Cardiac fibroblast (primary cell): ENCODE measurements at regions not wholly inside any gene's neighbourhood (a gene's known extent, or its start where the extent isn't known, plus 50 kb on each side); places are given as distances from the start of the nearest gene placed in this dataset.
"Not testable (repeated sequence)": the region's sequence is repeated elsewhere in the genome, so short reads cannot be mapped to it uniquely, and the experiment has no call there.

ENCODE experiments used
- DNase-seq, 2 donors: peaks; one replicate each; pipeline versions ENCODE4 v3.0.0 to v3.0.0-alpha.2; 2010; ENCODE audit warnings: low read depth in 2 of 2
- H3K4me3 ChIP-seq, 2 donors: replicated peaks in 1 of 2; 1 replicate in 1 of 2; 2 replicates in 1 of 2; pipeline ENCODE4 v1.5.1; 2011; ENCODE audit warnings: low read depth in 2 of 2, low read length in 2 of 2, mild to moderate bottlenecking in 2 of 2, moderate library complexity in 1 of 2
- CTCF ChIP-seq: IDR thresholded peaks from one replicate; pipeline ENCODE4 v1.5.1; 2011; ENCODE audit warnings: low read depth, mild to moderate bottlenecking, low read length, inconsistent platforms

- H3K4me3 ChIP-seq, result no peak overlapping the region
- DNase-seq, result no peak
- no peak for TF ChIP-seq CTCF
Measured at GRCh38 chr10:81655986-81656385, 219.0 kb upstream of the NRG3 start.

- TF ChIP-seq CTCF, result no peak
- DNase-seq, result no peak
- H3K4me3 ChIP-seq, result no peak overlapping the region
Measured at GRCh38 chr10:81662837-81663236, 212.2 kb upstream of the NRG3 start.

- DNase-seq, H3K4me3 ChIP-seq: not testable (repeated sequence)
Measured at GRCh38 chr10:81664800-81665199, 210.2 kb upstream of the NRG3 start.

- H3K4me3 ChIP-seq, result no peak overlapping the region
- TF ChIP-seq CTCF, result no peak
- DNase-seq, result no peak
Measured at GRCh38 chr10:81674941-81675340, 200.1 kb upstream of the NRG3 start.

GRCh38 chr10:81679291-81679690 is 195.7 kb upstream of the NRG3 start:
- TF ChIP-seq CTCF, result no peak

GRCh38 chr10:81680359-81680758 is 194.6 kb upstream of the NRG3 start:
- no peak overlapping the region for H3K4me3 ChIP-seq
- no peak for TF ChIP-seq CTCF
- no peak for DNase-seq

More at GRCh38 chr10:81679291-81679690, 195.7 kb upstream of the NRG3 start:
- H3K4me3 ChIP-seq, result no peak overlapping the region
- no peak for DNase-seq

- DNase-seq, result no peak
- H3K4me3 ChIP-seq, result no peak overlapping the region
- TF ChIP-seq CTCF, result no peak
Measured at GRCh38 chr10:81688459-81688858, 186.5 kb upstream of the NRG3 start.
